AG09319 (cell line): ENCODE measurements at regions not wholly inside any gene's neighbourhood (a gene's known extent, or its start where the extent isn't known, plus 50 kb on each side); places are given as distances from the start of the nearest gene placed in this dataset.
"Not testable (repeated sequence)": the region's sequence is repeated elsewhere in the genome, so short reads cannot be mapped to it uniquely, and the experiment has no call there.

Experiments used
- DNase-seq: peaks from one replicate; pipeline ENCODE4 v3.0.0-alpha.2; 2010; ENCODE audit warnings: low read depth; ENCODE audit errors: extremely low read depth
- CTCF ChIP-seq: IDR thresholded peaks from 2 replicates; pipeline ENCODE4 v1.5.1; 2011; ENCODE audit warnings: low read depth, mild to moderate bottlenecking, inconsistent platforms, low read length, moderate library complexity

GRCh38 chr11:87903345-87903744 lies 271.9 kb downstream of the RAB38 start:
- DNase-seq: no peak
- no peak for TF ChIP-seq CTCF

DNA sequence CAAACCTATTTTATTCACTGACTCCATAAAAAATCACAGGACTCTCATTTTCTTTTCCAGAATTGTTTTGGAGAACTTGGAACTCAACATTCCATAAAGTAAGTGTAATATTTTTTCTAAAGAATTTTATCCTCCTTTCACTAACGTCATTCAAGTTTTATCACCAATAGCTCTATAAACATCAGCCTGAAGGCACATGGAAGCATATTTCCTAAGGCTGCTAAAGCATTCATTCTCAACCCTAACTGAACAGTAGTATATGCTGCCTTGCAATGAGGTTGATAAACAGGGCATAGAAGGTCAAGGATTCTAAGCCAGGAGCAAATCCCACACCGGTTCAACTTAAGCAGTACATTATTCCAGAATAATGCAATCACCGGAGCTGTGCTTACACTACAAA lies 273.9 kb downstream of the RAB38 start:
- no peak for TF ChIP-seq CTCF
- DNase-seq: no peak

DNA sequence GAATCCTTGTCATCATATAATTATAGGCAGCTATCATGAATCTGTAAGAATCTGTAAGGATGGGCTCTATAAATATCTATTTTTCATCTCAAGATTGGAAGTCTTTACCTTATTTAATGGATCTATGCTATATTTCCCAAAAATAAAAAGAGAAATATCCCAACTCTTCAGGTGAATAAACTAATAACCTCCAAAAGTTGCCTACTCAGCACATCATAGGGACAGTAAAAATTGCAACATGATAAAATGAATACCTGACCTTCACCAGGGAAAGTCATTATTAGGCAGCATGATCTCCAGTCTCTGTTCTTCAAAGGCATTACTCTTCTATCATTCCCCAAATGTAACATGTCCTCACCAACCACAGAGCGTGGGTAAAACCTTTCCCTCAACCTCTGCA lies 277.3 kb downstream of the RAB38 start:
- DNase-seq: no peak
- no peak for TF ChIP-seq CTCF

- DNase-seq: no peak
- TF ChIP-seq CTCF: no peak
Measured at GRCh38 chr11:87897071-87897470, 278.2 kb downstream of the RAB38 start.

- TF ChIP-seq CTCF: no peak
- no peak for DNase-seq
Measured at GRCh38 chr11:87894961-87895360, 280.3 kb downstream of the RAB38 start.

DNA sequence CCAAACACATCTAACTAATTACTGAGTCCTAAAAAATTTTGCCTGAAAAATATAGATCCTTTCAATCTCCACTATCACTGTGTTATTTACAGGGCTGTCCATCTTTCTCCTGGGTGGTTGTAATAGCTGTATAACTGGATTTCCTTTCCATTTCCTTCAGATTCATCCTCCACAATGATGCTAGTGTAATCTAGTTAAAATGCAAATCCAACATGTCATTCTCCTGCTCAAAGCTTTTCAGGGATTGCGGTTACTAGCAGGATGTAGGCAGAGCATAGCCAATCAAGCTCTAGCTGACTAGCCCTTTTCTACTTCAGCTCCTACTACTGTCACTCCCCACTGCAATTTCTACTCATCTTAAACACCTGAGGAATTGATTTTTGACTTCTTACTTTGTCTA lies 283.0 kb downstream of the RAB38 start:
- no peak for DNase-seq
- no peak for TF ChIP-seq CTCF

DNA sequence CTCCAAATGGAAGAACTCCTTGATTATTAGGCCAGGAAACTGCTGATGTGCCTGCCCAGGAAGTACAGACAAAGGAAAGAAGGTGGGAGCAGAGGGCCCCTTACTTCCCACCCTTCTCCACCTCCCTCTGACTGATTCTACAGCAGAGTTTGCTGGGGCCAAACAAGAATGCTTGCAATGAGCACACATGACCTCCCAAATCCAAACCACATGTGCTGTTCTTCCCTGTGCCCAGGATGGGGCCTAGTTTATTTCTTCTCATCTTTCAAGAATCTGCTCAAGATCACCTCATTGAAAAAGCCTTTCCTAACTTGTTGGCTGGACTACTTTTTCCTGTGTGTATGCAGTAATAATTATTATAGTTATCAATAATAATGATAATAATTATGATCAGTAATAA lies 286.1 kb downstream of the RAB38 start:
- no peak for TF ChIP-seq CTCF
- DNase-seq: no peak

- DNase-seq: not testable (repeated sequence)
Measured at GRCh38 chr11:87885084-87885483, 290.2 kb downstream of the RAB38 start.
